HG03571 (cell line): ENCODE measurements at regions not wholly inside any gene's neighbourhood (a gene's known extent, or its start where the extent isn't known, plus 50 kb on each side); places are given as distances from the start of the nearest gene placed in this dataset.

ENCODE experiments used
- ATAC-seq: cut with Tn5 transposase; IDR thresholded peaks from one replicate; pipeline ENCODE4 v1.9.1; 2021; ENCODE audit not compliant: unreplicated experiment

DNA sequence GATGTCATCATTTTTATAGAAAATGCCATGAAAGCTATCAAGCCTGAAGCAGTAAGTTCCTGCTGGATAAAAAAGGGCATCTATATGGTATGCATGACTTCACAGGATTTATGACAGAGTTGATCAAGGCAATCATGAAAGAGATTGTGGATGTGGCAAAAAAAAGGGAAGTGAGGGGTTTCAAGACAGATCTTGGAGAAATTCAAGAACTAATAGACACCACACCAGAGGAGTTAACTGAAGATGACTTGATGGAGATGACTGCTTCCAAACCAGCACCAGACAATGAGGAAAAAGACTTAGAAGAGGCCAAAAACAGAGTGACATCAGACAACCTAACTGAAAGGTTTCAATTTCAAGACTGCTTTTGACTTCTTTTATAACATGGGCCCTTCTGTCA lies 691.1 kb upstream of the SLC10A2 start:
- ATAC-seq, result no peak

DNA sequence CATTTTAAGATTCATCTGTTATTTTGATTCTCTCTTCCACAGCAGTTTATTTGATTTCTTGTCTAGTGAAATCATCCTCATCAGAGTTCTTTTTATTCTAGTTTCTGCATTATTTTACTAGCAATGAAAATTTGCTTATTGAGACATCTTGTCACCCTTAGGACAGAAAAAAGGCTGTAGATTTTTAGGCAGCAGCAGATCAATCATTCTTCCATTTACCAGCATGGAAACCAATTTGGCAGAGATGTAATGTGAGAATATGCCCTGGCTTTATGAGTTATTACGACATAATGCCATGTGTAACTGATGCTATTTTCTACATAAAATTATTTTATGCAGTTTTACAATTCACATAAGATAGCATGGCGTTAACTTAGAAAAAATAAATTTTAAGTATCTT lies 688.6 kb upstream of the SLC10A2 start:
- no peak for ATAC-seq

DNA sequence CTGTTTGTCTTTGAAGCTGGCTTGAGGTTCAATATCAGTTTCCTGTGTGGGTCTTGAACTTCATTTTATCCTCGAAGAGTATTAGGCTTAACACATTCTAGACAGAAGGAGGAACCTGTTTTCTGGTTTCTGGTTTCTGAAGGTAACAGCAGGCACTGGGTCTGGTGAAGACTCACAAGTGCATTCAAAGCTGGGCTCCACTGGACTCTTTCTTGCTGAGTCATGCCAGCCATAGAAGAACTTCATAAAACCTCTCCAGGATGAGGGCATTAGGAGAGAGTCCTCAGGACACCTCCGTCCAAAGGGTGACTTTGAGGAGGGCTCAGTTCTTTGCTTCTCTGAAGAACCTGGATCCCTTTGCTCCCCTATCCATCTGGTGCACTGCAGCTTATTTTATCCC lies 668.6 kb upstream of the SLC10A2 start:
- no peak for ATAC-seq

DNA sequence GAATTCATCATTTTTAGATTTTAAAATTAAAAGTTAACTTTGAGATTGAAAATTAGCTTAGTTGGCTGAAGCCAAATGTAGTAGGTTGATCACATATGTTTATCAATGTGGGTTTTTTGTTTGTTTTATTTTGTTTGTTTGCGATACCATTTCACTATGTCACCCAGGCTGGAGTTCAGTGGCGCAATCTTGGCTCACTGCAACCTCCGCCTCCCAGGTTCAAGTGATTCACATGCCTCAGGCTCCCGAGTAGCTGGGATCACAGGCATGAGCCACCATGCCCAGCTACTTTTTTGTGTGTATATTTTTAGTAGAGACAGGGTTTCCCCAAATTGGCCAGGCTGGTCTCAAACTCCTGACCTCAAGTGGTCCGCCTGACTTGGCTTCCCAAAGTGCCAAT lies 665.7 kb upstream of the SLC10A2 start:
- ATAC-seq, result no peak

DNA sequence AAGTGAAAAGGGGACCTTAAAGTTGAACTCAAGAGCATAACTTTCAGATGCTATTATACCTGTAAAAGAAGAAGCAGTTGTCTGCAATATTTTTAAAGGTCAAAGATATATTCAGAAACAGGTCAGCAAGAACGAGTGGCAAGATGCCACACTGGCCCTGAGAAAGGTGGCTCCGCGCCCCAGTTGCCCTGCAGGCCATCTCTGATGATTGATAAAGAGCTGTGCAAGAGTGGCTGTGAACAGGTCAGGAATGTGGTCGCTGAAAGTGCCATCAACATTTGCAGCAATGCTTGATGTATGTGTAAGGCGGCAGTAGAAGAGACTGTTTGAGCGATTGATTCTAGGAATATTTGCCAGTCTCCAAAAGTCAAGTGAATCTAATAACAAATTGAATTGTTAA lies 664.2 kb upstream of the SLC10A2 start:
- no peak for ATAC-seq

DNA sequence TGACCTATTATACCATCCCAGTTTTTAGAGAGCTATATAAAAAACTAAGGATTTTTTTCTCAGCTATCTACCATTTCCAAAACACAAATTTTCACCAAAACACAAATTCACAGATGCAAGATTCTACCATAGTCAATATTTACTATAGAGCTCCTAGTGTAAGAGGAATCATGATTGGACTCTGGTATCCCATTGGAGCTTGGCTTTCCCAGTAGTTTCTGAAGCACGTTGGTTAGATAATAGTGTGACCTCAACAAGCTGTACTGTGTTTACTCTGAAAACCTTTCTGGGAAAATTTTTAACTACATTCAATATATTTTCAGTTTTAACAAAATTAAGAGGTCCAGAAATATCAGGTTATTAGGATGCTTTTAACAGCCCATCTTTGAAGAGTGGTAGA lies 660.6 kb upstream of the SLC10A2 start:
- ATAC-seq, result no peak

DNA sequence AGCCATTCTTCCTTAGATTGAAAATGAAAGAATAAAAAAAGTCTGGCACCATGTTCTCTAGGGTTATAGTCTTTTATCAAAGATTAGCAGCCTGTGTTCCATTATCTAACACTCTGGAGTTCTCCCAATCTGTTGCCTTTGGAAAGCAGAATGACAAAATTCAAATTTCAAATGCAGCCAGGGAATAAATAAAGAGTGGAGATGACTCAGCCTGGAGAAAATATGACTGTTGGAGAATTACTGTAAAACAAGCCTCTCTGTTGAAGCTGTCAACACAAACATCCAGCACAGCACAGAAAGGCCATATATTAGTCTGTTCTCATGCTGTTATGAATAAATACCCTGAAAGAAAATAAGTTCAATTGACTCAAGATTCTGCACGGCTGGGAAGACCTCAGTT lies 650.5 kb upstream of the SLC10A2 start:
- ATAC-seq, result no peak

DNA sequence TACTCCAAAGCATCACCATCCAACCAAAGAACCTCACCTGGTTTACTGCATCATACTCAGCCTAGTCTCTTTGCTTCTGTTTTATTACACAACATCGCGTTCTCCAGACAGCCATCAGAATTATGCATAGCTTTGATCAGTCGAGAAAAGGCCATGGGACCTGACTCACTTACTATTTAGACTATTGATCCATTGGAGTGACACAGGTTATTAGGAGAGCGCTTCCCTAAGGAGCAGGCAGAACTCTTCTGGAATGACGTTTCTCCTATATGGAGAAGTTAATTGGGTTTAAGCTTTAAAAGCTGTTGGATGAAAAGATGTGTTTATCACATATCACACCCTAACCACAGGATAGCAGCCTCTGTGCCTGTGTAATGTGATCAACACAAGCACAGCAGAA lies 649.1 kb upstream of the SLC10A2 start:
- no peak for ATAC-seq

DNA sequence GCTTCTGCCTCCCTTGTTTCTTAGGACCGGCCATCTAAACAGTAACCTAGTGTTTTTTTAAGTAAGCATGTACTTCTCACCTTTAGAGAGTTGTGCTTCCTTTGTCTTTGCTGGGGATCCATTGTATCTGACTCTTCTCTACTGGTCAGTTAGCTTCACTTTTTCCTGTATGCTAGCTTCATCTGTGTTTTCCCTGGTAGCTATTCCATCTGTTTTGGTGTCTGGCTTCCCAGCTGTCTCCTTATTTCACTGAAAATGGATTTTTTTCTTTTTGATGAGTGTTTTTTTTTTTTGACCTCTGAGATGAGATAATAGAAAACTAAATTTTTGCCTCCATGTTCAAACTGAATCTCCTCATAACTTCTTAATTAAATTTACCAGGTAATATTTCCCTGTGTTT lies 637.0 kb upstream of the SLC10A2 start:
- ATAC-seq, result no peak

DNA sequence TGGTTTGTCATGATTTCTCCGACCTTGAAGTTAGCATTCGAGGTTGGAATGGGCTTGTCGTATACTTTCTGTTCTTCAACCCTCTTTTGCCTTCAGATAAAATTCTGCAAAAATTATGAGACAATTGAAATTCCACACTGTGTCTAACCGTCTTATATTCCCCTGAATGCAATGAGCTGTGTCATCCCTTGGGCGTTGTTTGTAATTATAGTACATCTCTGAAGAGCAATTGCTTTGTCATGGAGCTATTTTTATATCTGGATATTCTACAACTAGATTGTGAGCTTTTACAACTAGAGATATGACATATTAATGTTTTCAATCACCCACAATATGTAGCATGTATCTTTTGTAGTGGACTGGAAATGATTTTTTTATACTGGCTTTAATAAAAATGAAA lies 631.8 kb upstream of the SLC10A2 start:
- no peak for ATAC-seq

DNA sequence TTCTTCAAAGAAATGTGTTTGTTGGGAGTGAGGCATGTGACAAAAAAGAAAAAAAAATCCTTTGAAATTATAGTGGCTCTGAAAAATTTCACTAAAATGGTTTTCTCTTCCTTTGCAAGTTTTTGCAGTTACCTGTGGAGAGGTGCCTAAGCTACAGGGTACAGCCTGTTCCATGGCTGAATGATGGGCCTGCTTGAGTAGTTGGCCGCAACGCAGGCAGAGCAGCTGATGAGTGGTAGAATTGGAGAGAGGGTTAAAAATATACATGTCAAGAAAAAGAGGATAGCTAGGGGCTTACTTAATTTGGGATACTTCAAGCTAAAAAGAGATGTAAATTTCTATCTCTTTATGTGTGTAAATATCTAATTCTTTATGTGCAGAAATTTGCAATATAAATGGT lies 629.1 kb upstream of the SLC10A2 start:
- no peak for ATAC-seq

DNA sequence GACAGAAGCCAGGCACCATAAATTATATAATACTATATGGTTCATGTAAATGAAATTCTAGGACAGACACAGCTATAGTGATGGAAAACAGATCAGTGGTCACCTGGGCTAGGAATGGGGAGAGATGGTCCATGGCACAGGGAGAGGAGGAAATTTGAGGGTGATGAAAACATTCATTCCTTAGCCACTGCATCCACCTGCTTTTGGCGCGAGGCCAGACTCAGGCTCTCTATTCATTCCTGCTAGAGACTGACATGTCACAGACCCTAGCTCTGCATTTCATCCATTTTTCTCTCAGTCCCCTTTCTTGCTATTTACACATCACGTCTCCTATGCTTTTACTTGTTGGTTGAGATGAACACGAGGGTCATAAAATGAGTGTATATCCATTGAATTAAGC lies 628.3 kb upstream of the SLC10A2 start:
- no peak for ATAC-seq

DNA sequence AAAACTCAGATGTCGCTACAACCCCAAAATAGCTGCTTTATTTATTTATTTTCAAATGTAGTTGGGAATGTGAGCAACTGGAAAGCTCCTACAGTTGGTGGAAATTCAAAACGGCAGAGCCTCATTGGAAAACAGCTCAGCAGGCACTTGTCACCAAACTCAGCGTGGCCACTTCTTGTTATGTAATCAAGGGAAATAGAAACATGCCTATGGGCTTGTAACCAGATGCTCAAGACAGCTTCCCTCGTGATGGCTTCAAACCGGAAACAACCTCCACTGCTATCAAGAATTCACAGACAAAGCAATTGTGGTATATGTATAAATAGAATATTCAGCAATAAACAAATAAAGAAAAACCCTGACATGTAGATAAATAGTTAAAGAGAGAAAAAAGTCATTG lies 627.8 kb upstream of the SLC10A2 start:
- no peak for ATAC-seq

DNA sequence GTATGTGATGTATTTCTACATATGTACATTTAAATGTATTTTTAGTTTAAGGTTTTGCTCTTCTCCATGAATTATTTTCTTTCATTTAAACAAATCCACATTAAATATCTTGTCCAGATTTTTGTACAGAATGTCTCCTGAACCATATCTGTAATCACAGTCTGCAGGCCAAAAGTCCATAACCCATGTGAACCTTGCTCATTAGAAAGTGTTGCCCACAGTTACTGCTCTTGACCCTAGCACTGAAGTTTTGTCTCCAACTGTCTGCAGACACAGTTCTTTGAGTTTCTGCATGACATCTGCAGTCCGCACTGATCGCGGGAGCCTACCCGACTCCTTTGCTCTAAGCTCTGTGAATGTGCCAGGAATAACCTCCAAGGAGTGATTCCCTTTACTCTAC lies 626.2 kb upstream of the SLC10A2 start:
- no peak for ATAC-seq

DNA sequence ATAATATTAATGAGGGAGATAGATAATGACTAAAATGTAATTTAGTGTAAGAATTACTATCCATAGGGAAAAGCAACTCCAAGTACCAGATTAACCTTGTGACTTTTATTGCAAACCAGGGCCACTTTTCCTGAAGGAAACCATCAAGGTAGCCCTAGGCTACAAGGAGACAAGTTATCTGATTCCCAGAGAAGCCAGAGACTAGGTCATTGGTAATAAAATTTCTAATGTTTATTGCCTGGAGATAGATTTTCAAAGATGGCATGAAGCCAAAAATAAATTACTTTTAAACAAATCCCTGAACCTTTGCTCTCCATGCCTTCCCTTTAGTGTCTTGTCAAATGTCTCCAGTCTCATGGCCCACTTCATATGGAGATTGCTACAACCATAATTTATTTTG lies 610.1 kb upstream of the SLC10A2 start:
- no peak for ATAC-seq

DNA sequence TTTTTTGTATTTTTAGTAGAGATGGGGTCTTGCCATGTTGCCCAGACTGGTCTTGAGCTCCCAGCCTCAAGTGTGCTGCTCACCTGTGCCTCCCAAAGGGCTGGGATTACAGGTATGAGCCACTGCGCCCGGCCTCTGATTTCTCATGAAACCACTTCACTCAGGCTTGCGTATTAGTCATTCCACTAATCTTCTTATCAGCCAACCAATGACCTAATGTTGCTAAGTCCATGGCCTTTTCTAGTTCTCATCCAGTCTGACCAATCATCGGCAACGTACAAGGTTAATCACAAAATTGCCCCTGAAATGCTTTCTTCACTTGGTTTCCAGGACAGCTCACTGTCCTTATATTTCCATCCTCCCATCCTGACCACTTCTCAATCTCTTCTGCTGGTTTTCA lies 605.3 kb upstream of the SLC10A2 start:
- no peak for ATAC-seq

DNA sequence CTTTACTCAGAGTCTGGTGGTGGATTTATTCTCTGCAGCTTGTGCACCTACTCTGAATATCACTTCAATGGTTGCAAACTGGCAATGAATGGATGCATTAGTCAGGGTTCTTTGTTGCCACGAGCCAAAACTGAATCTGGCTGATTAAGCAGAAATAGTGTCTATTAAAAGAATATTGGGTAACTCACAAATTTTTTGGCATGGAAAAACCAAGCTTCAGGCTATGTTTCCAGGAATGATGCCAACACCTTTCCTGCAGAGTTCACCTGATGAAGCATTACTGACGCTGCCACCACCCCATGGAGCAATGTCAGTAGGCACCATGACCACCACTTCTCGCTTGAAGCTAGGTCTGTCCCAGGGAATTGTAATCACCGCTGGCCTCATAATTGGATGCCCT lies 597.8 kb upstream of the SLC10A2 start:
- ATAC-seq, result no peak

DNA sequence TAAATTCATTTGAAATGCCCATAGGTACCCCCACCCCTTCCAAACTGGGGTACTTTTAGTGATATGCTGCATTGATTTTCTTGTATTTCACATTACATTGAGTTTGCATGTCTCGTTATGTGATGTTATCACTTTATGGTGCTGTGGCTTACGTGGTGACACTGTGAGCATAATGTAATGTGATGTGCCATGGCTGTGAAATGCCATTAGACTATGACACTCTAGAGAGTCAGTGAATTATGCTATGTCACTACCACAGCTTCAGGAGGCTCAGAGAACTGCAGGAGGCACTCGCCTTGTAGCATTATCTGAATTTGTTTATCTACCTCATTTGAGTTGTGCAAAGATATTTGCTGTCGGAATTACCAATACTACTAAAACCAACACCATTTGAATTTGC lies 590.1 kb upstream of the SLC10A2 start:
- ATAC-seq, result no peak

DNA sequence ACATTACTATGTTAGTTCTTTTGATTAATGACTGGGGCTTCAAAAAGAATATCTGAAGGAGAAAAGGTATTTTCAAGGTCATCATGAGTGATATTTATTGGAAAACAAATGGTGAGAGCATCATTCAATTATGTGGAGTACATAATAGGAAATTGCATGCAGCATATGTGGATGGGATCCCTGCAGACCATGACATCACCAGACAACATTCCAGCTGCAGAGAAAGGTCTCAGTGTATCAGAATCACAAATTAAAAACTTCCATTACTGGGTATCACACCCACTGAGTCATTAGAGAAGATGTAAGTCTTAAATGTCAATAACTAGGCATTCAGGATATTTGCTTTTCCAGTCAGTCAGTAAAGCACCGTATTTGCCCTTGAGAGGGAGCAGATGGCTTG lies 574.4 kb upstream of the SLC10A2 start:
- ATAC-seq, result no peak

DNA sequence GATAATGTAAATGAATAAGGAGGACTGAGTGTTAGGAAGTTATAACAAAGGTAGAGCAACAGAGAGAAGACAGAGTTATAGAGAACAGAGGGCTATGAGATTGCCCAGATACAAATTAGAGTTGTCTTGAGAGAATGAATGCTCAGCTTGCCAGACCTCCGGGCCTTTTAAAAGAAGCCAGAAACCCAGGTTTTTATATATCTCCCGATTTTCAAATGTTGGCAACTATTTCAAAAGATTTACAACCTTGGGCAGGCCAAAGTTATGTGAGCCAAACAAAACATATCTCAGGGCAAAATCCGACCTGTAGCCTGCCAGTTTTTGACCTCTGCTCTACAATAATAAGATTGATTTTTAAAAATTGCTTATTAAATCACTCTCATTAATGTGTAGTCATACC lies 573.1 kb upstream of the SLC10A2 start:
- ATAC-seq, result no peak

DNA sequence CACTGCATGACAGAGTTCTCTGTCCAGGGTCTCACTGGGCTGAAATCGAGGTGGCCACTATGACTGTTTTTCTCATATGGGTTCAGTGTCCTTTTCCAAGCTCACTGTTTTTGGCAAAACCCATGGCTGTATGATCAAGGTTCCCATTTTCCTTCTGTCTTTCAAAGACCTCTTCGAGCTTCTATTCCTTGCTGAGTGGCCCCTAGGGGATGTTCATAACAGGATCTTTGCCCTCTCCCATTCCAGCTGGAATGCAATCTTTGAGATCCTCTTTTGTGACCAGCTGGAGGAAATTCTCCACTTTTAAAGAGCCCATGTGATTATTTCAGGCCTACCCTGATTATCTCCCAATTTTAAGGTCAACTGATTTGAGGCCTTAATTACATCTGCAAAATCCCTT lies 572.5 kb upstream of the SLC10A2 start:
- no peak for ATAC-seq

DNA sequence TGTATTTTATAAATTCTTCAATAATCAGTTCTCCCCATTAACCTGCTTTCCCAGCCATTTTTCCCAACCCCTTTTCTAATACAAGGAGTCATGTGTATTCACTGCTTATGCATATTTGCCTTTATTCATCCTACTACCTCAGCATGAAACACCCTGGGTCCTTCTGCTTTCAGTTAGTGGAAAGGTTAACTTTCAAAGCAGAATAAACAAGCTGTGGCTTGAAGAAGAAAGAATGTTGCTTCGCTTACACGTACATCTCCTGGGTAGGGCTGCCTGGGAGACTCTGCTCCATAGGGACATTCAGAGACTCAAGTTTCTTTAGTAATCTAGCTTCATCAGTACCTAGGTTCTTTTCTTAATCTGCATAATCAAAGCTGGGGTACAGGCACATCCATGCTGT lies 567.8 kb upstream of the SLC10A2 start:
- ATAC-seq, result no peak

DNA sequence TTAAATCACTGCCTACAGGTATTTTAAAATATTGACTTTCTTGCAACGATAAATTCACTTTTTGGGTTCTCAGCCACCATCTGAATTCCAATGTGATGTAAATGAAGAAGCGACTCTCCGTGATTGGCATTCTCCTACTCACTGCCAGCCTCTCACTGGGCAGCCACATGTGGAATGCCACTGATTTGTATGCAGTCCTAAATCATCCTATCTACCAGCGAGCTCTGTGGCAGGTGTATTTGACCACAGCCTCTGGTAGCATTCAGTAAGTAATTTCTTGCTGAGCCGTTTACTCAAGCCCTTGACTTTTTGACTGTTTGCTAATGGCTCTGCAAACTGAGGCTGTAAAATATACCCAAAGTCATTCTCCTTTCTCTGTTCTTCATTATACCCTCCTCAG lies 559.0 kb upstream of the SLC10A2 start:
- no peak for ATAC-seq

DNA sequence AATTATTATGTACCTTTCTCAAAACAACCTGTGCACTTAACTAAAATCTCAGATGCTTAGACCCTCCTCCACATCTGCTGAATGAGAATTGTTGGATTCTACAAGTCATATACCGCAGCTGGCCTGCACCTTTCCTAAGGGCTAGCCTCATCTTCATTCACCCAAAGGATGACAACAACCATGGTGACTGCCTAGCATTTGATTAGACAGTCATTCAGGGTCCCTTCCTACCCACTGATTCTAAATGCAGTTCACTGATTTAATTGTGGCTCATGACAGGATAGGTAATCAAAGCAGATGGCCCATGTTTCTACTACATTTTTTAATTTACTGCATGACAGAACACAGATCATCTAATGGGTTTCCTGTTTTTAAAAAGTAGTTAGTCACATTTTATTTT lies 551.9 kb upstream of the SLC10A2 start:
- ATAC-seq, result no peak
